MM.1S (cell line): ENCODE measurements at regions not wholly inside any gene's neighbourhood (a gene's known extent, or its start where the extent isn't known, plus 50 kb on each side); places are given as distances from the start of the nearest gene placed in this dataset.

Source experiments
- EZH2phosphoT487 ChIP-seq: fragments of 300-600 bp; sonication (generic); IDR thresholded peaks from 2 replicates; pipeline ENCODE4 v1.6.1; 2018; ENCODE audit warnings: antibody characterized with exemption, low read length
- TF ChIP-seq, protein P1 (sequence below): fragments of 300-600 bp; sonication (generic); IDR thresholded peaks from 2 replicates; pipeline ENCODE4 v1.5.1; 2016; ENCODE audit warnings: antibody characterized with exemption, low read length, mixed read lengths

DNA sequence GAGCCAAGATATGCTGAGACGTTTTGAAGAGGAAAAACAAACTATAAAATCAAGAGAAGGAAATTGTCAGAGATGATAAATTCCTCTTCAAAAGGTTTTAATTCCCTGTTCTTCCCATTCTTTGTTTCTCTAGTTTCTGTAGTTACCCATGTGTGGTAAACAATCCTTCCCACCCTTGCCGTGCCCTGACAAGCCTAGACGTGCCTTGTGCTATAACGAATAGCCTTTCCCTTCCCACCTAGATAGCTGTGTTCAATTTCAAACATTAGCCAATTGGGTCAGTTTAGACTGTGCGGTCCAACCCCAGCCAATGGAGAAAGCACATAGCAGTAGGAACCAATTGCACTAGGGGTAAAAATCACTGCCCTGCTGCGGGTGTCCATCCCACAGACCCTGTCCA, 138.1 kb downstream of the RALA start:
- TF ChIP-seq, protein P1, sequence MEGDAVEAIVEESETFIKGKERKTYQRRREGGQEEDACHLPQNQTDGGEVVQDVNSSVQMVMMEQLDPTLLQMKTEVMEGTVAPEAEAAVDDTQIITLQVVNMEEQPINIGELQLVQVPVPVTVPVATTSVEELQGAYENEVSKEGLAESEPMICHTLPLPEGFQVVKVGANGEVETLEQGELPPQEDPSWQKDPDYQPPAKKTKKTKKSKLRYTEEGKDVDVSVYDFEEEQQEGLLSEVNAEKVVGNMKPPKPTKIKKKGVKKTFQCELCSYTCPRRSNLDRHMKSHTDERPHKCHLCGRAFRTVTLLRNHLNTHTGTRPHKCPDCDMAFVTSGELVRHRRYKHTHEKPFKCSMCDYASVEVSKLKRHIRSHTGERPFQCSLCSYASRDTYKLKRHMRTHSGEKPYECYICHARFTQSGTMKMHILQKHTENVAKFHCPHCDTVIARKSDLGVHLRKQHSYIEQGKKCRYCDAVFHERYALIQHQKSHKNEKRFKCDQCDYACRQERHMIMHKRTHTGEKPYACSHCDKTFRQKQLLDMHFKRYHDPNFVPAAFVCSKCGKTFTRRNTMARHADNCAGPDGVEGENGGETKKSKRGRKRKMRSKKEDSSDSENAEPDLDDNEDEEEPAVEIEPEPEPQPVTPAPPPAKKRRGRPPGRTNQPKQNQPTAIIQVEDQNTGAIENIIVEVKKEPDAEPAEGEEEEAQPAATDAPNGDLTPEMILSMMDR = no peak
- no peak for TF ChIP-seq EZH2phosphoT487
